ENCODE measurements at regions not wholly inside any gene's neighbourhood (a gene's known extent, or its start where the extent isn't known, plus 50 kb on each side); places are given as distances from the start of the nearest gene placed in this dataset.

DNA sequence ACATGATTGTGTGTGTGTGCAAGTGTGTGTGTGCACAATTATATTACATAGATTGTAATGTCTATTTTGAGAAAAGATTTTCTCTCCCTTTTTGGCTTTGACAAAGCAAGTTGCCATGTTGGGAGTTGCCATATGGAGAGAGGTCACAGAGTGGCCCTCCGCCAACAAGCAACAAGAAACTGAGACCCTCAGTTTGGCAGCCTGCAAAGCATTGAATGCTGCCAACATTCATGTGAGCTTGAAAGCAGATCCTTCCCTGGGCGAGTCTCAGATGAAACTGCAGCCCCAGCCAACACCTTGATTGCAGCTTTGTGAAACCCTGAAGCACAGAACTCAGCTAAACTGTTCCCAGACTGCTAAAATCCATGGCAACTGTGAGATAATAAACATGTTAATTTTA is 498.0 kb downstream of the NR2F1-AS1 start:
- no peak for ATAC-seq
- no peak overlapping the region for H3K4me3 ChIP-seq
- DNase-seq: no peak
- no peaks in the 10 kb centered on the region for H3K27me3 ChIP-seq
- no peaks in the 10 kb centered on the region for H3K9me3 ChIP-seq
- H3K27ac ChIP-seq: no peak overlapping the region
- H3K4me1 ChIP-seq: peaks cover 0 to 14% (median 10%) of the 10 kb centered on the region in 9 donors
- 89 to 94% methylated on average over 2 of the region's 2 CpGs for WGBS, 2 donors
- TF ChIP-seq, protein P1, sequence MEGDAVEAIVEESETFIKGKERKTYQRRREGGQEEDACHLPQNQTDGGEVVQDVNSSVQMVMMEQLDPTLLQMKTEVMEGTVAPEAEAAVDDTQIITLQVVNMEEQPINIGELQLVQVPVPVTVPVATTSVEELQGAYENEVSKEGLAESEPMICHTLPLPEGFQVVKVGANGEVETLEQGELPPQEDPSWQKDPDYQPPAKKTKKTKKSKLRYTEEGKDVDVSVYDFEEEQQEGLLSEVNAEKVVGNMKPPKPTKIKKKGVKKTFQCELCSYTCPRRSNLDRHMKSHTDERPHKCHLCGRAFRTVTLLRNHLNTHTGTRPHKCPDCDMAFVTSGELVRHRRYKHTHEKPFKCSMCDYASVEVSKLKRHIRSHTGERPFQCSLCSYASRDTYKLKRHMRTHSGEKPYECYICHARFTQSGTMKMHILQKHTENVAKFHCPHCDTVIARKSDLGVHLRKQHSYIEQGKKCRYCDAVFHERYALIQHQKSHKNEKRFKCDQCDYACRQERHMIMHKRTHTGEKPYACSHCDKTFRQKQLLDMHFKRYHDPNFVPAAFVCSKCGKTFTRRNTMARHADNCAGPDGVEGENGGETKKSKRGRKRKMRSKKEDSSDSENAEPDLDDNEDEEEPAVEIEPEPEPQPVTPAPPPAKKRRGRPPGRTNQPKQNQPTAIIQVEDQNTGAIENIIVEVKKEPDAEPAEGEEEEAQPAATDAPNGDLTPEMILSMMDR (IDR thresholded peaks at IDR 0.05): no peak
- no peaks in the 10 kb centered on the region for H3K36me3 ChIP-seq
- intact Hi-C loops (cut with DNase I): no loop called here

DNA sequence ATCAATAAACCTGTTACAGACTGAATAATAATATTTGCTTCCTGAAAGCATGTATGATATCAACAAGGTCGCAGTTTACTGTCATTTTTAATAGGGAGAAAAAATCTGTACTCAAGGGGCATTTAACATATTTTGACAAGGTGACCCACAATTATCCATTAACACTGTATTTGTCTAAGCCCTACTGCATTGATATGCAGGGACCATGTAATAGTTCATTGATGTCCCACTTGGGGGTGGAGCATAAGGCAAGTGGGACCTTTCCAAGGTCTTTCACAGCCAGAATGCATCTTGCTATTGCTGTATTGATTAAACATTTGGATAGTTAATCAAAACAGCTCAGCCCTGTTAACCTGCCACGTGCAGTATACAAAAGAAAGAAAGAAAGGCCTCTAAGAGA is 502.0 kb downstream of the NR2F1-AS1 start:
- WGBS, 2 donors: 63 to 64% methylated on average over 2 of the region's 2 CpGs
- DNase-seq (no peak), ATAC-seq (no peak)
- TF ChIP-seq, protein P1 (IDR thresholded peaks at IDR 0.05): no peak
- intact Hi-C loops (cut with DNase I): no loop called here
- H3K4me1 ChIP-seq: peaks cover 0 to 14% (median 10%) of the 10 kb centered on the region in 9 donors
- no peaks in the 10 kb centered on the region for H3K27me3 ChIP-seq
- H3K4me3 ChIP-seq: no peak overlapping the region
- H3K27ac ChIP-seq: peak overlapping the region in 6 of 10 donors; percentile 0 to 48 (median 36)
- H3K36me3 ChIP-seq: no peaks in the 10 kb centered on the region
- H3K9me3 ChIP-seq: no peaks in the 10 kb centered on the region

DNA sequence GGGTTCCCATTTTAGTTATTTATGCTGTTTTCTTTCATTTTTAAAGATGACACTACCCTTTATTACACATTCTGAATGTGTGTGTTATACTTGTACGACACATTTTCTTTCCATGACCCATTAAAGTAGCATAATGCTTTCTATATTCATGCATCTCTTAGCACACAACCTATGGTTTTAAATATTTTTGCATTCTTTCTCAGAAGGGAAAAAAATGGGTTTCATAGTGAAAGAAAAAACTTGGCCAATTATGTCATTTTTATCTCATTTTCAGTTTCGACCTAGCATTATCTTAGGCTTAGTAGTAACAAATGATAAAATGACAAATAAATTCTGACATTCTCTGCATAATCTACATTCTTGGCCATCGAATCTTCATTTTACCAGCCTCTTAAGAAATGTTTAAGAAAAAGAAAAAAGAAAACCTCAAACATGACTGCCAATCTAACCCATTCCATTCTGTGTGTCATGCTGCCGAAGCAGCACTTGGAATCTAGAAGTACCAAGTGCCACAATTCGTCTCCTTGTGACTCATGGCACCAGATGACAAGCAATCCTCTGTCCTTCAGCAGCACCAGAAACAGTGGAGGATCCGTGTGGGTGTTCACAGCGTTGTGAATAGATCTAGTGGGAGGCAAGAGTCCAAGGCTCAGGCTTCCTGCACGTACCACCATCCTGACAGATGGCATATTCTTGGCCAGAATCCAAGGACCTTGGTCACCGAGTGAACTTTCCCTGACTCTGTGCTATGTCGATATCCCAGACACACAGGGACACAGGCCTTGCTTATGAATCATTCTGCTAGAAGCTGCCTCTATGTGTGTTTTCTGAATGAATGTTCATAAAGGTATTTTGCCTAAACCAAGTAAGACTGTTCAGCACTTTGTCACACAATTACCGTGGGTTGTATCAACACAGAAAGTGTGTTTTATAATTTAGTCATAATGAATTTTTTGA is 502.7 kb downstream of the NR2F1-AS1 start:
- TF ChIP-seq, protein P1 (IDR thresholded peaks at IDR 0.05): no peak
- intact Hi-C loops (cut with DNase I): no loop called here
- Histone ChIP-seq H3K4me1 (peaks cover 0 to 14% (median 10%) of the 10 kb centered on the region in 9 donors), H3K4me3 (no peak overlapping the region), H3K36me3 (no peaks in the 10 kb centered on the region), H3K27me3 (no peaks in the 10 kb centered on the region), H3K27ac (peak overlapping the region in 7 of 10 donors; percentile 8 to 48 (median 34)), H3K9me3 (no peaks in the 10 kb centered on the region)
- WGBS, 2 donors: 18 to 24% methylated on average over 11 of the region's 11 CpGs
- ATAC-seq: peak; percentile 92 to 100 (median 98)
- peak; percentile 24 to 79 for DNase-seq

DNA sequence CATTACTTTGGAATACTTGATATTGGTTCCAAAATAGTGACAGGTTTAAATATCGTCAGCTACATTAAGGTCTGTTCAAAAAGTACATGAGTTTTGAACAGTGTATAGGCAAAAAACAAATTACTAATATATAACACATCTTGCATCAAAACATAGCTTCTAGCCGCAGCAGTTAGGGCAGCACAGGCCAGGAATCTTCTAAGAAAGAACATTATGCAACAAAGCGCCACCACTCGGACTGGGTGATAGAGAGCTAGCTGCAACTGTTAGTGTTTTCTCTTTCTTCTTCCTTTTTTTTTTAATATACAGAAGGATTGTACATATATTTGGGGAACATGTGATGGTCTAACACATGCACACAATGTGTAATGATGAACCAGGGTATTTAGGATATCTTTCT is 504.5 kb downstream of the NR2F1-AS1 start:
- whole genome bisulfite sequencing, 2 donors: 96 to 97% methylated on average over 4 of the region's 4 CpGs
- no peak overlapping the region for H3K4me3 ChIP-seq
- no peaks in the 10 kb centered on the region for H3K9me3 ChIP-seq
- H3K4me1 ChIP-seq: peaks cover 0 to 14% (median 10%) of the 10 kb centered on the region in 9 donors
- DNase-seq (no peak), ATAC-seq (no peak)
- no peak overlapping the region for H3K27ac ChIP-seq
- no peaks in the 10 kb centered on the region for H3K27me3 ChIP-seq
- intact Hi-C loops (cut with DNase I): no loop called here
- TF ChIP-seq, protein P1 (IDR thresholded peaks at IDR 0.05): no peak
- no peaks in the 10 kb centered on the region for H3K36me3 ChIP-seq

Data from heart right ventricle (tissue), 16 donors.